BLaER1 treated with 17β-estradiol and CSF1 and Interleukin-3, amounts not matched to agents 10 nM and 100 nM (cell line): ENCODE measurements at regions not wholly inside any gene's neighbourhood (a gene's known extent, or its start where the extent isn't known, plus 50 kb on each side); places are given as distances from the start of the nearest gene placed in this dataset.

ENCODE experiments used
- H3K27ac ChIP-seq, 11 experiments: shearing (Covaris generic); formaldehyde crosslinking; 2 replicates each; pipeline ENCODE4 v1.8.1; 2022
- H3K27me3 ChIP-seq, 11 experiments: shearing (Covaris generic); formaldehyde crosslinking; 2 replicates each; pipeline ENCODE4 v1.8.1; 2022
- H3K36me3 ChIP-seq, 11 experiments: shearing (Covaris generic); formaldehyde crosslinking; 2 replicates each; pipeline ENCODE4 v1.8.1; 2022
- H3K4me1 ChIP-seq, 10 experiments: shearing (Covaris generic); formaldehyde crosslinking; 2 replicates each; pipeline ENCODE4 v1.8.1; 2022
- H3K4me2 ChIP-seq, 11 experiments: shearing (Covaris generic); formaldehyde crosslinking; 2 replicates each; pipeline ENCODE4 v1.8.1; 2022
- H3K4me3 ChIP-seq, 10 experiments: shearing (Covaris generic); formaldehyde crosslinking; 2 replicates each; pipeline ENCODE4 v1.8.1; 2022
- H3K9ac ChIP-seq, 11 experiments: shearing (Covaris generic); formaldehyde crosslinking; 2 replicates each; pipeline ENCODE4 v1.8.1; 2022
- H3K9me3 ChIP-seq, 11 experiments: shearing (Covaris generic); formaldehyde crosslinking; replicated peaks in 1 of 11; 2 replicates each; pipeline ENCODE4 v1.8.1; 2022
- H4K20me1 ChIP-seq, 11 experiments: shearing (Covaris generic); formaldehyde crosslinking; 2 replicates each; pipeline ENCODE4 v1.8.1; 2022
- Cebpa-rat ChIP-seq, 11 experiments: shearing (Covaris generic); IDR thresholded peaks; 2 replicates each; pipeline ENCODE4 v1.8.1; 2022

DNA sequence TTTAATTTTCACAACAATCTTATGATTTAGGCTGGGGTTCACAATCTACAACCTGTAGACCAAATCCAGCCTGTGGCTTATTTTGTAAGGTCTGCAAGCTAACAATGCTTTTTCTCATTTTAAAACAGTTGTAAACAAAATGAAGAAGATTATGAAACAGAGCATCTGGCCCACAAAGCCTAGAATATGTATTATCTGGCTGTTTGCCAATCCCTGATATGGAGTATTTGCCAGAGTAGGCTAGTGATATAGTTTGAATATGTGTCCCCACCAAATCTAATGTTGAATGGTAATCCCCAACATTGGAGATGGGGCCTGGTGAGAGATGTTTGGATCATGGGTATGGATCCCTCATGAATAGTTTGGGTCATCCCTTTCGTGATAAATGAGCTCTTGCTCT lies 201.8 kb downstream of the DHX35 start:
- H3K4me1 ChIP-seq = no peaks in the 10 kb centered on the region

DNA sequence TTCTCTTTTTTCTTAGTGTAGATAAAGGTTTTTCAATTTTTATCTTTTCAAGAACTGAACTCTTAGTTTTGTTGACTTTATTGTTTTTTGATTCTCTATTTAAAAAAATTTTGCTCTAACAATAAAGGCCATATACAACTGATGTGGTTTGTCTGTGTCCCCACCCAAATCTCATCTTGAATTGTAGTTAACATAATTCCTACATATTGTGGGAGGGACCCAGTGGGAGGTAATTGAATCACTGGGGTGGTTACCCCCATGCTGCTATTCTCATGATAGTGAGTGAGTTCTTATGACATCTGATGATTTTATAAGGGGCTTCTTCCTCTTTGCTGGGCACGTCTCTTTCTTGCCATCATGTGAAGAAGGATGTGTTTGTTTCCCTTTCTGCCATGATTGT lies 199.8 kb downstream of the DHX35 start:
- Histone ChIP-seq H3K27ac (no peak overlapping the region), H3K4me3 (no peak overlapping the region), H3K4me2 (no peak overlapping the region), H3K9me3 (no peaks in the 10 kb centered on the region), H3K27me3 (no peaks in the 10 kb centered on the region), H3K4me1 (no peaks in the 10 kb centered on the region), H3K9ac (no peak overlapping the region), H3K36me3 (no peaks in the 10 kb centered on the region), H4K20me1 (no peaks in the 10 kb centered on the region)
- no peak for TF ChIP-seq Cebpa-rat (IDR thresholded peaks at IDR 0.05)

More for the DNA sequence above, 201.8 kb downstream of the DHX35 start:
- H3K27me3 ChIP-seq = no peaks in the 10 kb centered on the region
- H3K4me2 ChIP-seq = no peak overlapping the region
- H3K9ac ChIP-seq = no peak overlapping the region
- H3K36me3 ChIP-seq = no peaks in the 10 kb centered on the region
- H3K4me3 ChIP-seq = no peak overlapping the region
- no peaks in the 10 kb centered on the region for H4K20me1 ChIP-seq
- H3K27ac ChIP-seq = no peak overlapping the region
- H3K9me3 ChIP-seq = no peaks in the 10 kb centered on the region
- TF ChIP-seq Cebpa-rat (IDR thresholded peaks at IDR 0.05) = no peak

- Histone ChIP-seq H3K4me2 (no peak overlapping the region), H3K36me3 (no peaks in the 10 kb centered on the region), H3K27me3 (no peaks in the 10 kb centered on the region), H3K27ac (no peak overlapping the region), H3K9ac (no peak overlapping the region), H3K4me1 (no peaks in the 10 kb centered on the region), H4K20me1 (no peaks in the 10 kb centered on the region), H3K4me3 (no peak overlapping the region), H3K9me3 (no peaks in the 10 kb centered on the region)
- no peak for TF ChIP-seq Cebpa-rat (IDR thresholded peaks at IDR 0.05)
Measured at GRCh38 chr20:39155971-39156370, 193.8 kb downstream of the DHX35 start.

DNA sequence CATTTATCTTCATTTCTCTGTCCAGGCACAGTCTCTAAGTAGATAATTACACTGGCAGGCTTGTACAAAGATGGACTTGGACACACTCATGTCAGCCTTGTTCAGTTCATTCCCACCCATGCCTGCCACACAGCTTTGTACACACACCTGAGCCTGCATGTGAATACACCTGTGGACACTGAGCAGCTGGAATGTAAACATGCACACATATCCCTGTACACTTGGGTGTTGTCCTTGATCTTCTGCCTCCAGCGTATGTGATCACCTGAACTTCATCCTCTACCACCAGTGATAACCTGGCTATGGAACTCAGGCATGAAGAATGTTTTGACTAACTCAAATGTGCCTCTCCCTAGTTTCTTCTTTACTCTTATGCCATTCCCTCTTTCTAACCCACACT lies 190.6 kb downstream of the DHX35 start:
- no peaks in the 10 kb centered on the region for H3K4me1 ChIP-seq
- no peaks in the 10 kb centered on the region for H3K9me3 ChIP-seq
- H3K36me3 ChIP-seq = no peaks in the 10 kb centered on the region
- no peaks in the 10 kb centered on the region for H4K20me1 ChIP-seq
- H3K27me3 ChIP-seq = no peaks in the 10 kb centered on the region
- TF ChIP-seq Cebpa-rat (IDR thresholded peaks at IDR 0.05) = no peak
- no peak overlapping the region for H3K4me2 ChIP-seq
- no peak overlapping the region for H3K27ac ChIP-seq
- no peak overlapping the region for H3K4me3 ChIP-seq
- H3K9ac ChIP-seq = no peak overlapping the region

DNA sequence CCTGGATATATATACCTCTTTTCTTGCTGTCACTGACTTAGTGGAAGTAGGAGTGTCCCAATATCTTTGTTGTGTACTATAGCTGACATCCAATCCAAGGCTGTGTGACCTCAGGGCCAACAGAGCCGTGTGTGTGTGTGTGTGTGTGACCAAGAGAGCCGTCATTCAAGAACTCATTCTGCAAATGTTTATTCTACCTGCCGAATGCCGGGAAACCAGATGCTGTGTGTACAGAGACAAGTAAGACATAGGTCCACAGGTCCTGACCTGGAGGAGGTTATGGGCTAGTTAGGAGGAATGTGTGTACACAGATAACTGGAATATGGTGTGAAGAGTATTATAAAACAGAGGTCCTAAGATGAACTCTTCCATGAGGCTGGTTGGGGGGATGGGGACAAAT lies 190.0 kb downstream of the DHX35 start:
- Histone ChIP-seq H3K9me3 (no peaks in the 10 kb centered on the region), H3K9ac (no peak overlapping the region), H3K36me3 (no peaks in the 10 kb centered on the region), H3K4me3 (no peak overlapping the region), H3K27ac (no peak overlapping the region), H4K20me1 (no peaks in the 10 kb centered on the region), H3K4me2 (no peak overlapping the region), H3K4me1 (no peaks in the 10 kb centered on the region), H3K27me3 (no peaks in the 10 kb centered on the region)
- no peak for TF ChIP-seq Cebpa-rat (IDR thresholded peaks at IDR 0.05)

GRCh38 chr20:39150501-39150900 lies 188.4 kb downstream of the DHX35 start:
- Histone ChIP-seq H3K27ac (no peak overlapping the region), H3K36me3 (no peaks in the 10 kb centered on the region), H3K9me3 (no peaks in the 10 kb centered on the region), H3K4me3 (no peak overlapping the region), H3K4me1 (no peaks in the 10 kb centered on the region), H4K20me1 (no peaks in the 10 kb centered on the region), H3K27me3 (no peaks in the 10 kb centered on the region), H3K9ac (no peak overlapping the region), H3K4me2 (no peak overlapping the region)
- no peak for TF ChIP-seq Cebpa-rat (IDR thresholded peaks at IDR 0.05)

DNA sequence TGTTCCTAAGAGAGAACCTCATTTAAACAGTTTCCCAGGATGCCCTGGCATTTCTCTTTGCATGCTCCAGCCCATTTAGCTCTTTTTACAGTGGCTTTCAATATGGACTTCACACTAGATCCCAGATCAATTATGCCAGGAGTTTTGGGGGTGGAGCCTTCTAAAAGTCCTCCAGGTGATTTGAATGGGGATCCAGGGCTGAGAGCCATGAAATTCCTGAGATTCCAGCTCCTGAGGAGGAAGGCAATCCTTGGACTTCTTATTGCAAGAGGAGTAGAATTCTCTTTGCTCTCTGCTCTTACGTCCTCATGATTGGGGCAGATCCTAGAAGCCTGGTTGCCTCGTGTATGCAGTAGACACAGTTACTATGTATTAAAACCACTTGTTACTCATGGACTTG lies 184.2 kb downstream of the DHX35 start:
- no peak overlapping the region for H3K27ac ChIP-seq
- no peak for TF ChIP-seq Cebpa-rat (IDR thresholded peaks at IDR 0.05)
- H3K4me2 ChIP-seq = no peak overlapping the region
- H3K9ac ChIP-seq = no peak overlapping the region
- no peaks in the 10 kb centered on the region for H3K4me1 ChIP-seq
- H3K9me3 ChIP-seq = peaks cover 0 to 7% (median 0%) of the 10 kb centered on the region in 11 experiments; a peak in 3 of 22 replicates
- H3K36me3 ChIP-seq = no peaks in the 10 kb centered on the region
- H4K20me1 ChIP-seq = no peaks in the 10 kb centered on the region
- no peaks in the 10 kb centered on the region for H3K27me3 ChIP-seq
- no peak overlapping the region for H3K4me3 ChIP-seq

GRCh38 chr20:39145921-39146320 lies 183.8 kb downstream of the DHX35 start:
- no peaks in the 10 kb centered on the region for H3K27me3 ChIP-seq
- H3K4me1 ChIP-seq = no peaks in the 10 kb centered on the region
- H3K9me3 ChIP-seq = peaks cover 0 to 7% (median 0%) of the 10 kb centered on the region in 11 experiments; a peak in 3 of 22 replicates
- H3K36me3 ChIP-seq = no peaks in the 10 kb centered on the region
- H3K4me3 ChIP-seq = no peak overlapping the region
- TF ChIP-seq Cebpa-rat (IDR thresholded peaks at IDR 0.05) = no peak
- H3K4me2 ChIP-seq = no peak overlapping the region
- H4K20me1 ChIP-seq = no peaks in the 10 kb centered on the region
- H3K27ac ChIP-seq = no peak overlapping the region
- H3K9ac ChIP-seq = no peak overlapping the region

GRCh38 chr20:39144757-39145156 lies 182.6 kb downstream of the DHX35 start:
- Histone ChIP-seq H3K27ac (no peak overlapping the region), H3K36me3 (no peaks in the 10 kb centered on the region), H4K20me1 (no peaks in the 10 kb centered on the region), H3K4me3 (no peak overlapping the region), H3K4me1 (no peaks in the 10 kb centered on the region), H3K9ac (no peak overlapping the region), H3K27me3 (no peaks in the 10 kb centered on the region), H3K4me2 (no peak overlapping the region), H3K9me3 (peaks cover 0 to 7% (median 0%) of the 10 kb centered on the region in 11 experiments; a peak in 3 of 22 replicates)
- TF ChIP-seq Cebpa-rat (IDR thresholded peaks at IDR 0.05) = no peak

- Histone ChIP-seq H3K4me3 (no peak overlapping the region), H3K9me3 (peaks cover 0 to 7% (median 0%) of the 10 kb centered on the region in 11 experiments; a peak in 3 of 22 replicates), H3K4me1 (0 out of 20 replicates have a peak, but pooled peaks cover 0 to under 1% (median 0%) of the 10 kb centered on the region in 10 experiments), H3K36me3 (no peaks in the 10 kb centered on the region), H3K9ac (no peak overlapping the region), H3K27ac (no peak overlapping the region), H3K27me3 (no peaks in the 10 kb centered on the region), H3K4me2 (no peak overlapping the region), H4K20me1 (no peaks in the 10 kb centered on the region; a peak in 2 of 22 replicates)
- no peak for TF ChIP-seq Cebpa-rat (IDR thresholded peaks at IDR 0.05)
Measured at GRCh38 chr20:39142407-39143096, 180.4 kb downstream of the DHX35 start.
